Psoas muscle (tissue), 7 donors: ENCODE measurements at regions not wholly inside any gene's neighbourhood (a gene's known extent, or its start where the extent isn't known, plus 50 kb on each side); places are given as distances from the start of the nearest gene placed in this dataset.

ENCODE experiments used
- ATAC-seq, 4 donors: fragments of 200-7000 bp; cut with Tn5 transposase; one replicate each; pipeline ENCODE4 v1.9.1; 2020; ENCODE audit warnings: moderate library complexity in 3 of 4, mild to moderate bottlenecking in 2 of 4
- DNase-seq, 2 donors: peaks; one replicate each; pipeline ENCODE4 v3.0.0-alpha.2; 2020
- H3K27ac ChIP-seq: fragments of 200-600 bp; one replicate; pipeline ENCODE4 v1.8.0; 2022
- H3K27me3 ChIP-seq, 3 donors: fragments of 200-600 bp in 1 of 3; one replicate each; pipeline versions ENCODE4 v1.6.1 to v1.8.0; 2013 to 2022; ENCODE audit warnings: low read length in 2 of 3, mild to moderate bottlenecking in 2 of 3, moderate library complexity in 1 of 3; ENCODE audit not compliant: insufficient read depth in 3 of 3
- H3K36me3 ChIP-seq, 2 donors: fragments of 200-600 bp in 1 of 2; one replicate each; pipeline versions ENCODE4 v1.6.1 to v1.8.0; 2013 to 2022; ENCODE audit warnings: low read depth in 1 of 2, mild to moderate bottlenecking in 1 of 2, moderate library complexity in 1 of 2; ENCODE audit not compliant: insufficient read depth in 1 of 2
- H3K4me1 ChIP-seq: fragments of 200-600 bp; one replicate; pipeline ENCODE4 v1.8.0; 2022
- H3K4me3 ChIP-seq: fragments of 200-600 bp; one replicate; pipeline ENCODE4 v1.8.0; 2022; ENCODE audit warnings: mild to moderate bottlenecking
- H3K9me3 ChIP-seq: fragments of 200-600 bp; one replicate; pipeline ENCODE4 v1.8.0; 2022
- WGBS, 3 donors: extraction: QIAGEN DNeasy Blood & Tissue Kit; methylation state at CpG; one replicate each; pipeline versions ENCODE4 v1.1.6 to v1.1.7; 2013; 5-methylcytosine and 5-hydroxymethylcytosine counted together
- intact Hi-C, 2 donors: fragments of 100-400 bp; cut with DNase I; formaldehyde crosslinking; loops; one replicate each; pipeline versions ENCODE4 v1.11.0 to v1.14.2; 2022
- TF ChIP-seq, protein P1 (sequence below): fragments of 200-600 bp; IDR thresholded peaks from one replicate; pipeline ENCODE4 v1.8.0; 2022; ENCODE audit warnings: antibody characterized with exemption
- donor health status: healthy with polysubstance abuse.
- donor health status: DM: no; HTN: no; CAD: no; lungs with moderate emphysema.
- donor health status: Bipolar disorder and iron deficiency.
- donor health status: healthy.
- donor health status: DM: yes; HTN: yes; CAD: no.
- donor health status: DM: no; HTN: no; CAD: no.
- donor health status: DM: yes; HTN: yes; CAD: no.

- no peak overlapping the region for H3K27ac ChIP-seq
- intact Hi-C loops: no loop called here
- 24 to 29% (median 28%) methylated on average over 32 of the region's 32 CpGs for WGBS, 3 donors
- no peaks in the 10 kb centered on the region for H3K9me3 ChIP-seq
- peaks cover 0 to 40% (median 4%) of the 10 kb centered on the region in 3 donors for H3K27me3 ChIP-seq
- DNase-seq (no peak), ATAC-seq (no peak)
- no peaks in the 10 kb centered on the region for H3K36me3 ChIP-seq
- no peak overlapping the region for H3K4me3 ChIP-seq
- TF ChIP-seq, protein P1, sequence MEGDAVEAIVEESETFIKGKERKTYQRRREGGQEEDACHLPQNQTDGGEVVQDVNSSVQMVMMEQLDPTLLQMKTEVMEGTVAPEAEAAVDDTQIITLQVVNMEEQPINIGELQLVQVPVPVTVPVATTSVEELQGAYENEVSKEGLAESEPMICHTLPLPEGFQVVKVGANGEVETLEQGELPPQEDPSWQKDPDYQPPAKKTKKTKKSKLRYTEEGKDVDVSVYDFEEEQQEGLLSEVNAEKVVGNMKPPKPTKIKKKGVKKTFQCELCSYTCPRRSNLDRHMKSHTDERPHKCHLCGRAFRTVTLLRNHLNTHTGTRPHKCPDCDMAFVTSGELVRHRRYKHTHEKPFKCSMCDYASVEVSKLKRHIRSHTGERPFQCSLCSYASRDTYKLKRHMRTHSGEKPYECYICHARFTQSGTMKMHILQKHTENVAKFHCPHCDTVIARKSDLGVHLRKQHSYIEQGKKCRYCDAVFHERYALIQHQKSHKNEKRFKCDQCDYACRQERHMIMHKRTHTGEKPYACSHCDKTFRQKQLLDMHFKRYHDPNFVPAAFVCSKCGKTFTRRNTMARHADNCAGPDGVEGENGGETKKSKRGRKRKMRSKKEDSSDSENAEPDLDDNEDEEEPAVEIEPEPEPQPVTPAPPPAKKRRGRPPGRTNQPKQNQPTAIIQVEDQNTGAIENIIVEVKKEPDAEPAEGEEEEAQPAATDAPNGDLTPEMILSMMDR: no peak
- no peaks in the 10 kb centered on the region for H3K4me1 ChIP-seq
Measured at GRCh38 chr21:33151941-33152731, 77.6 kb upstream of the IFNAR2 start.

DNA sequence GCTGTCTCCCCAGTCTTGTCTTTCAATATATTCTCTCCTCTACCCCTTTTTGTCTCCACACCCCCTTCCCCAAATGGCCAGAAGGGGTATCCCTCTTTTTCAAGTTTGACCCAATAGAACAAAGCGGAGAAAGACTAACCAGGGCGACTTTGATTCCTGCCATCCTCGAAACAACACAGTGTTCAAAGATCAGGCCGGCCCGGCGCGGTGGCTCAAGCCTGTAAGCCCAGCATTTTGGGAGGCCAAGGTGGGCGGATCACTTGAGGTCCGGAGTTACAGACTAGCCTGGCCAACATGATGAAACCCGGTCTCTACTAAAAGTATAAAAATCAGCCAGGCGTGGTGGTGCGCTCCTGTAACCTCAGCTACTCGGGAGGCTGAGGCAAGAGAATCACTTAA, 77.0 kb upstream of the IFNAR2 start:
- TF ChIP-seq, protein P1: no peak
- no peaks in the 10 kb centered on the region for H3K4me1 ChIP-seq
- no peak overlapping the region for H3K27ac ChIP-seq
- intact Hi-C loops: no loop called here
- 92 to 94% (median 94%) methylated on average over 13 of the region's 13 CpGs for WGBS, 3 donors
- ATAC-seq (no peak), DNase-seq (no peak)
- H3K9me3 ChIP-seq: no peaks in the 10 kb centered on the region
- no peak overlapping the region for H3K4me3 ChIP-seq
- peaks cover 0 to 39% (median 4%) of the 10 kb centered on the region in 3 donors for H3K27me3 ChIP-seq
- H3K36me3 ChIP-seq: no peaks in the 10 kb centered on the region

DNA sequence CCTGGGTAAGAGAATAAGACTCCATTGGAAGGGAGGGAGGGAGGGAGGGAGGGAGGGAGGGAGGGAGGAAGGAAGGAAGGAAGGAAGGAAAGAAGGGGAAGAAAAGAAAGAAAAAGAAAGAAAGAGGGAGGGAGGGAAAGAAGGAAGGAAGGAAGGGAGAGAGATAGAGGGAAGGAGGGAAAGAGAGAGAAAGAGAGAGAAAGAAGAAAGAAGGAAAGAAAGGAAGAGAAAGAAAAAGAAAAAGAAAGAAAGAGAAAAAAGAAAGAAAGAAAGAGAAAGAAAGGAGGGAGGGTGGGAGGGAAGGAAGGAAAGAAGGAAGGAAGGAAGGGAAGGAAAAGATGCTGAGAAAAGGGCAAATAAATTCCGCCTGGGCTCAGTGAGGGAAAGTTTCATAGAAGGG, 74.7 kb upstream of the IFNAR2 start:
- intact Hi-C loops: no loop called here
- H3K4me1 ChIP-seq: no peaks in the 10 kb centered on the region
- no peaks in the 10 kb centered on the region for H3K36me3 ChIP-seq
- DNase-seq (no peak), ATAC-seq (no peak)
- 72 to 77% (median 75%) methylated on average over 1 of the region's 1 CpG for WGBS, 3 donors
- H3K27ac ChIP-seq: no peak overlapping the region
- peaks cover 9% of the 10 kb centered on the region for H3K9me3 ChIP-seq
- TF ChIP-seq, protein P1: no peak
- peaks cover 0 to 25% (median 7%) of the 10 kb centered on the region in 3 donors for H3K27me3 ChIP-seq
- no peak overlapping the region for H3K4me3 ChIP-seq

DNA sequence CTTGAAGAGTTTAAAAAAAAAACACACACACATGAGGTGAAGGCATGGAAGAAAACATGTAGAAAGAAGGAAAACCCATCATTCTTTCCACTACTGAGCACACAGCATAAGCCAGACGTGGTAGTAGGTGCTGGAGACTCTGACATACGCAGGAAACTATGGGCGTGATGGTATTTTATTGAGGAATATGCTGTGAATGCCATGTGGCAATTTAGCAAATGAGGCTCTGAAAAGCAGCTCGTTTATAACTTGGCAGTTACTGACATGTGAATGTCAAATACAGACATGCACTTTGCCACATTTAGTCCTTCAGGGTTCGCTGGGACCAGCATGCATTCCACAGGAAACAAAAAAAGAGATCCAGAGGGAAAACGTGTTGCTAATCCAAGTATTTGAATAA, 74.3 kb upstream of the IFNAR2 start:
- ATAC-seq (no peak), DNase-seq (no peak)
- intact Hi-C loops: no loop called here
- WGBS, 3 donors: 35 to 45% (median 39%) methylated on average over 6 of the region's 6 CpGs
- no peak overlapping the region for H3K27ac ChIP-seq
- peaks cover 0 to 25% (median 7%) of the 10 kb centered on the region in 3 donors for H3K27me3 ChIP-seq
- no peaks in the 10 kb centered on the region for H3K36me3 ChIP-seq
- H3K9me3 ChIP-seq: peaks cover 9% of the 10 kb centered on the region
- TF ChIP-seq, protein P1: no peak
- no peaks in the 10 kb centered on the region for H3K4me1 ChIP-seq
- H3K4me3 ChIP-seq: no peak overlapping the region

GRCh38 chr21:33157303-33157702, 72.4 kb upstream of the IFNAR2 start:
- H3K27me3 ChIP-seq: peaks cover 0 to 20% (median 6%) of the 10 kb centered on the region in 3 donors
- H3K36me3 ChIP-seq: no peaks in the 10 kb centered on the region
- H3K4me1 ChIP-seq: no peaks in the 10 kb centered on the region
- peaks cover 9% of the 10 kb centered on the region for H3K9me3 ChIP-seq
- intact Hi-C loops: no loop called here
- 1 to 10% (median 6%) methylated on average over 3 of the region's 3 CpGs for WGBS, 3 donors
- H3K4me3 ChIP-seq: no peak overlapping the region
- DNase-seq (no peak), ATAC-seq (no peak)
- TF ChIP-seq, protein P1: no peak
- no peak overlapping the region for H3K27ac ChIP-seq
